Neuron (in vitro differentiated cells): ENCODE measurements at regions not wholly inside any gene's neighbourhood (a gene's known extent, or its start where the extent isn't known, plus 50 kb on each side); places are given as distances from the start of the nearest gene placed in this dataset.

Experiments
- H2AFZ ChIP-seq: one replicate; pipeline ENCODE4 v1.6.1; 2013; ENCODE audit warnings: low read depth, mild to moderate bottlenecking, inconsistent platforms, low read length, moderate library complexity
- H3K27me3 ChIP-seq: one replicate; pipeline ENCODE4 v1.6.1; 2013; ENCODE audit warnings: low read length; ENCODE audit not compliant: insufficient read depth
- H3K36me3 ChIP-seq: one replicate; pipeline ENCODE4 v1.6.1; 2013; ENCODE audit warnings: low read length; ENCODE audit not compliant: insufficient read depth
- H3K4me1 ChIP-seq: one replicate; pipeline ENCODE4 v1.6.1; 2013; ENCODE audit warnings: low read length; ENCODE audit not compliant: insufficient read depth
- H3K4me3 ChIP-seq: 2 replicates; pipeline ENCODE4 v1.5.1; 2013; ENCODE audit warnings: mild to moderate bottlenecking, low read length, moderate library complexity
- H3K9me3 ChIP-seq: one replicate; pipeline ENCODE4 v1.6.1; 2013; ENCODE audit warnings: low read length

GRCh38 chr6:44627091-44627882 lies 239.8 kb downstream of the CDC5L start:
- Histone ChIP-seq H3K9me3 (no peaks in the 10 kb centered on the region), H2AFZ (no peak overlapping the region), H3K4me1 (peaks cover 3% of the 10 kb centered on the region), H3K27me3 (no peaks in the 10 kb centered on the region), H3K4me3 (no peak overlapping the region), H3K36me3 (no peaks in the 10 kb centered on the region)

- Histone ChIP-seq H3K27me3 (no peaks in the 10 kb centered on the region), H3K9me3 (no peaks in the 10 kb centered on the region), H3K4me1 (peaks cover 3% of the 10 kb centered on the region), H2AFZ (no peak overlapping the region), H3K36me3 (no peaks in the 10 kb centered on the region), H3K4me3 (no peak overlapping the region)
Observed at GRCh38 chr6:44627883-44628271, 240.4 kb downstream of the CDC5L start.

DNA sequence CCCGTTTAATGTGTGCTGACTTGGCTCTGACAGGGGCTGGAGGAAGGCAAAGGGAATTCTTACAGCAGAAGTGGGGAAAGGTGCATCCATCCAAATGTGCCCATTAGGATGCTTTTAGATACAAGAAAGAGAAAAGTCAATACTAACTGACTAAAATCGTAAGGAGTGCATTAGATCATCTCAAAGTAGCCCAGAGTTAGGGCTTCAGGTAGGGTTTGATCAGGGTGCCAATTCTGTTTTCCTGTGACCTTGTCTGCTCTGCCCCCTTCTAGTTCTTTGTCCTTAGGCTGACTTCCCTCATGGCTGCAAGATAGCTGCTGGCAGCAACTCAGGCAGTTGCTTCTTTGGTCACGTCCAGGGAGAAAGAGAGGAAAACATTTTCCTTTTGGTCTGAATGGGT lies 240.8 kb downstream of the CDC5L start:
- no peak overlapping the region for H2AFZ ChIP-seq

GRCh38 chr6:44629636-44630035 lies 242.1 kb downstream of the CDC5L start:
- H2AFZ ChIP-seq: no peak overlapping the region

More for the DNA sequence above, 240.8 kb downstream of the CDC5L start:
- H3K27me3 ChIP-seq: no peaks in the 10 kb centered on the region
- no peak overlapping the region for H3K4me3 ChIP-seq
- H3K36me3 ChIP-seq: no peaks in the 10 kb centered on the region
- peaks cover 3% of the 10 kb centered on the region for H3K4me1 ChIP-seq
- H3K9me3 ChIP-seq: no peaks in the 10 kb centered on the region

DNA sequence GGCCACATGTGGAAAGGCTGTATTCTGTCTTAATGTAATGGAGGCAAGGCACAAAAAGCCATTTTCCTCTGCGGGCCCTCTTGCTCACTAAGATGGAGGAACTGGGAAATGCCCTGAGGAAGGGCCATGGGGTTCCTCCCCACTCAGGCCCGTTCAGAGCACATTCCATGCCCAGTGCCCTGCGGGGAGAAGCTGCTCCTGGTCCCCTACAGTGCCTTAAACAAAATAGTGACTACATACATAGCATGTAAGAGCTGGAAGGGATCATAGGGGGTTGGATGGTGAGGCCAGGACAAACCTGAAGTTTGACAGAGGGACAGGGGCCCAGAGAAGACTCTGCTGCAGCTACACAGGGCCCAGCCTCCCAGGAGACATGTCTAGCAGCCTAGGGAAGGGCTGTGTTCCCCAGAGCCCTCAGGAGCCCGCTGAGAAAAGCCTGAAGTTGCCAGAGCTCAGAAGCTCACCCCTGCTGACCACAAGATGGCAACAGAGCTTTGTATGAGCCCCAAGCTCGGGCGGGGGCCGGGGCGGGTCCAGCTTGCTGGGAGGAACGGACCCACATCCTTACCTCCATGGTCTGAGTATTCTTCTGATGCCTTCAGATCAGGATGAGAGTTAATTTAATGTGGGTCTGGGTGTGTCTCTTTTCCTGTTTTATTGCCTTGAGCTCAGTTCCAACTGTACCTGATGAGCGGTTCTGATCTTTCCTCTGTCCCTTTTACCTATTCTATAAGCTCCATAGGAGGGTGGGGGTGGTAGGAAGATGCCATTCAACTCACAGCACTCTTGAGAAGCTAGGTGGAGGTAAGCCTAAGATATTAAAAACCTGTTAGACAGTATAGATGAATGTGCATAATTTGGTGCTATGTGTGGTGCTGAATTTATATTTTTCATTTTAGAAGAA lies 242.9 kb downstream of the CDC5L start:
- peaks cover 3% of the 10 kb centered on the region for H3K4me1 ChIP-seq
- no peak overlapping the region for H2AFZ ChIP-seq
- H3K9me3 ChIP-seq: no peaks in the 10 kb centered on the region
- H3K4me3 ChIP-seq: no peak overlapping the region
- no peaks in the 10 kb centered on the region for H3K27me3 ChIP-seq
- no peaks in the 10 kb centered on the region for H3K36me3 ChIP-seq

More at GRCh38 chr6:44629636-44630035, 242.1 kb downstream of the CDC5L start:
- Histone ChIP-seq H3K4me3 (no peak overlapping the region), H3K36me3 (no peaks in the 10 kb centered on the region), H3K9me3 (no peaks in the 10 kb centered on the region), H3K4me1 (peaks cover 3% of the 10 kb centered on the region), H3K27me3 (no peaks in the 10 kb centered on the region)

DNA sequence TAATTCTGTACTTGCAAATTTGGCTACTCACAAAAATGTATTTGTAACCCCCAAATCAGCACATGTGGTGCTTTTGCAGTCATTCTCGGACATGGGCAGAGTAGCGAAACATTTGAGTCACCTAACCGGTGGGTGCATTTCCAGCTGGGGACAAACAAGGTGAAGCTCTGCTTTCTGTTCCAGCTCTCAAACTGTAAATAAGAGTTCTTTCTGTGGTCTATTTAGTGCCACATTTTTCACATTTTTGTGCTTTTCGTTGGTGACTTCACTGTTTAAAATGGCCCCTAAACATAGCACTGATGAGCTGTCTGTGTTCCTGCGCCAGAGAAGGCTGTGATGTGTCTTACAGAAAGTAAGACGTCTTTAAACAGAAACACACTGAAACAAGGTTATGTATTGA lies 244.5 kb downstream of the CDC5L start:
- Histone ChIP-seq H3K4me1 (peaks cover 3% of the 10 kb centered on the region), H3K4me3 (no peak overlapping the region), H3K27me3 (no peaks in the 10 kb centered on the region), H2AFZ (no peak overlapping the region), H3K9me3 (no peaks in the 10 kb centered on the region), H3K36me3 (no peaks in the 10 kb centered on the region)

DNA sequence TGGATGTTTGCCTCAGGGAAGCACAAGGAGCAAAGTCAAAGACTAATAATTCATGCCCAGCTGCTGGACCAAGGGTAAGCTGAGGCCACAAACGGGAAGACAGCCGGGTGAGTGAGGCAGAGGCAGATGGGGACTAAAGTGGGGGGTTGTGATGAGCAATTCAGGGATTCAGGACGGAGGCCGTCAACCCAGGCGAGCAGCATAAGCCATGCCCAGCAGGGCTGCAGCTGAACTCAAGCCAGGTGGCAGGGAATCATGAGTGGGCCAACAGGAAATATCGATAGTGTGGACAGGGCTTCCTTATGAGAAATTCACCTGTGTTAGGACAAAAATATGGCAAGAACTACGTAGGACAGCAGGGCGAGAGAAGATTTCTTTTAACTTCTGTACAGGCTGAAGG lies 246.8 kb downstream of the CDC5L start:
- Histone ChIP-seq H2AFZ (no peak overlapping the region), H3K4me3 (no peak overlapping the region), H3K4me1 (peaks cover 3% of the 10 kb centered on the region), H3K9me3 (no peaks in the 10 kb centered on the region), H3K36me3 (no peaks in the 10 kb centered on the region), H3K27me3 (no peaks in the 10 kb centered on the region)

DNA sequence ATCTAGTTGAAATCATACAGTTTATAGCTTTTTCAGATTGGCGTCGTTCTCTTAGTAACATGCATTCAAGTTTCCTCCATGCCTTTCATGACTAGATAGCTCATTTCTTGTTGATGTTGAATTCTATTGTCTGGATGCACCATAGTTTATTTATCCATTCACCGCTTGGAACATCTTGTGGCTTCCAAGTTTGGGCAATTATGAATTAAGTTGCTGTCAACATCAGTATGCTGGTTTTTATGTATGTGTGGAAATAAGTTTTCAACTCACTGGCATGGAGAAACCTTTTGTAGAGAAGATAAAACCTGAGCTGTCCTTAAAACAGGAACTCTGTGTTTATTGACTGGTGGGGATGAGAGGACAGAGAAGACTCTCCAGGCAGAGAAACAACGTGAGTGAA lies 248.0 kb downstream of the CDC5L start:
- Histone ChIP-seq H3K4me3 (no peak overlapping the region), H3K9me3 (no peaks in the 10 kb centered on the region), H2AFZ (no peak overlapping the region), H3K36me3 (no peaks in the 10 kb centered on the region), H3K27me3 (no peaks in the 10 kb centered on the region), H3K4me1 (no peaks in the 10 kb centered on the region)

- H3K4me1 ChIP-seq: no peaks in the 10 kb centered on the region
- H3K27me3 ChIP-seq: no peaks in the 10 kb centered on the region
- H3K4me3 ChIP-seq: no peak overlapping the region
- H2AFZ ChIP-seq: no peak overlapping the region
- H3K9me3 ChIP-seq: no peaks in the 10 kb centered on the region
- no peaks in the 10 kb centered on the region for H3K36me3 ChIP-seq
Observed at GRCh38 chr6:44636561-44637248, 249.2 kb downstream of the CDC5L start.

GRCh38 chr6:44641344-44642031 lies 254.0 kb downstream of the CDC5L start:
- Histone ChIP-seq H3K4me3 (no peak overlapping the region), H3K27me3 (no peaks in the 10 kb centered on the region), H2AFZ (no peak overlapping the region), H3K36me3 (no peaks in the 10 kb centered on the region), H3K9me3 (no peaks in the 10 kb centered on the region), H3K4me1 (no peaks in the 10 kb centered on the region)

- Histone ChIP-seq H3K4me1 (no peaks in the 10 kb centered on the region), H3K4me3 (no peak overlapping the region), H3K36me3 (no peaks in the 10 kb centered on the region), H3K27me3 (no peaks in the 10 kb centered on the region), H3K9me3 (no peaks in the 10 kb centered on the region), H2AFZ (no peak overlapping the region)
Observed at GRCh38 chr6:44642349-44642748, 254.8 kb downstream of the CDC5L start.

- no peaks in the 10 kb centered on the region for H3K27me3 ChIP-seq
Observed at GRCh38 chr6:44642870-44643522, 255.5 kb downstream of the CDC5L start.

More at GRCh38 chr6:44642870-44643522, 255.5 kb downstream of the CDC5L start:
- Histone ChIP-seq H3K36me3 (no peaks in the 10 kb centered on the region), H3K4me3 (no peak overlapping the region), H3K4me1 (no peaks in the 10 kb centered on the region), H3K9me3 (no peaks in the 10 kb centered on the region), H2AFZ (no peak overlapping the region)
